ENCODE measurements at regions not wholly inside any gene's neighbourhood (a gene's known extent, or its start where the extent isn't known, plus 50 kb on each side); places are given as distances from the start of the nearest gene placed in this dataset.
"Not testable (repeated sequence)": the region's sequence is repeated elsewhere in the genome, so short reads cannot be mapped to it uniquely, and the experiment has no call there.

- ChIA-PET CTCF (no interaction called here), POLR2A (no interaction called here)
- H3K4me1 Mint-ChIP-seq: no peaks in the 10 kb centered on the region
- H3K4me3 Mint-ChIP-seq: no peak overlapping the region
- no peak for DNase-seq
- no peaks in the 10 kb centered on the region for H3K36me3 Mint-ChIP-seq (ENCODE audit: low read depth)
- no peaks in the 10 kb centered on the region for H3K9me3 Mint-ChIP-seq
- no peaks in the 10 kb centered on the region for H3K27me3 Mint-ChIP-seq
- no peak overlapping the region for H3K27ac Mint-ChIP-seq
Measured at GRCh38 chr5:52255308-52255707, 532.4 kb upstream of the ITGA1 start.

- Mint-ChIP-seq H3K9me3 (no peaks in the 10 kb centered on the region), H3K4me3 (no peak overlapping the region), H3K27me3 (no peaks in the 10 kb centered on the region), H3K27ac (no peak overlapping the region), H3K4me1 (no peaks in the 10 kb centered on the region), H3K36me3 (ENCODE audit: low read depth) (no peaks in the 10 kb centered on the region)
- POLR2A ChIA-PET: no interaction called here
- DNase-seq: no peak
- CTCF ChIA-PET: no interaction called here
Measured at GRCh38 chr5:52262844-52263243, 524.9 kb upstream of the ITGA1 start.

- DNase-seq: no peak
- H3K36me3 Mint-ChIP-seq (ENCODE audit: low read depth): no peaks in the 10 kb centered on the region
- no peaks in the 10 kb centered on the region for H3K27me3 Mint-ChIP-seq
- H3K9me3 Mint-ChIP-seq: no peaks in the 10 kb centered on the region
- H3K4me1 Mint-ChIP-seq: no peaks in the 10 kb centered on the region
- no peak overlapping the region for H3K4me3 Mint-ChIP-seq
- no peak overlapping the region for H3K27ac Mint-ChIP-seq
- CTCF ChIA-PET: no interaction called here
- POLR2A ChIA-PET: no interaction called here
Measured at GRCh38 chr5:52269401-52269800, 518.3 kb upstream of the ITGA1 start.

GRCh38 chr5:52269859-52270258 lies 517.9 kb upstream of the ITGA1 start:
- Mint-ChIP-seq H3K27ac (no peak overlapping the region), H3K4me3 (no peak overlapping the region), H3K9me3 (no peaks in the 10 kb centered on the region), H3K36me3 (ENCODE audit: low read depth) (no peaks in the 10 kb centered on the region), H3K4me1 (no peaks in the 10 kb centered on the region), H3K27me3 (no peaks in the 10 kb centered on the region)
- no peak for DNase-seq
- ChIA-PET CTCF (no interaction called here), POLR2A (no interaction called here)

- POLR2A ChIA-PET: no interaction called here
- no peaks in the 10 kb centered on the region for H3K36me3 Mint-ChIP-seq (ENCODE audit: low read depth)
- H3K4me1 Mint-ChIP-seq: no peaks in the 10 kb centered on the region
- H3K27me3 Mint-ChIP-seq: no peaks in the 10 kb centered on the region
- no peak overlapping the region for H3K27ac Mint-ChIP-seq
- H3K9me3 Mint-ChIP-seq: peaks cover 3% of the 10 kb centered on the region
- no peak for DNase-seq
- no peak overlapping the region for H3K4me3 Mint-ChIP-seq
- CTCF ChIA-PET: no interaction called here
Measured at GRCh38 chr5:52275639-52276038, 512.1 kb upstream of the ITGA1 start.

GRCh38 chr5:52277101-52277500 lies 510.6 kb upstream of the ITGA1 start:
- no peaks in the 10 kb centered on the region for H3K36me3 Mint-ChIP-seq (ENCODE audit: low read depth)
- DNase-seq: no peak
- ChIA-PET POLR2A (no interaction called here), CTCF (no interaction called here)
- H3K4me3 Mint-ChIP-seq: no peak overlapping the region
- no peaks in the 10 kb centered on the region for H3K4me1 Mint-ChIP-seq
- H3K9me3 Mint-ChIP-seq: peaks cover 3% of the 10 kb centered on the region
- no peak overlapping the region for H3K27ac Mint-ChIP-seq
- H3K27me3 Mint-ChIP-seq: no peaks in the 10 kb centered on the region

GRCh38 chr5:52282647-52283046 lies 505.1 kb upstream of the ITGA1 start:
- H3K4me1 Mint-ChIP-seq: no peaks in the 10 kb centered on the region
- peaks cover 3% of the 10 kb centered on the region for H3K9me3 Mint-ChIP-seq
- no peak for DNase-seq
- H3K36me3 Mint-ChIP-seq (ENCODE audit: low read depth): no peaks in the 10 kb centered on the region
- ChIA-PET POLR2A (no interaction called here), CTCF (no interaction called here)
- no peaks in the 10 kb centered on the region for H3K27me3 Mint-ChIP-seq
- H3K4me3 Mint-ChIP-seq: no peak overlapping the region
- no peak overlapping the region for H3K27ac Mint-ChIP-seq

GRCh38 chr5:52283221-52283620 lies 504.5 kb upstream of the ITGA1 start:
- no peaks in the 10 kb centered on the region for H3K4me1 Mint-ChIP-seq
- H3K27ac Mint-ChIP-seq: no peak overlapping the region
- no peak for DNase-seq
- no peaks in the 10 kb centered on the region for H3K36me3 Mint-ChIP-seq (ENCODE audit: low read depth)
- CTCF ChIA-PET: no interaction called here
- H3K27me3 Mint-ChIP-seq: no peaks in the 10 kb centered on the region
- no peak overlapping the region for H3K4me3 Mint-ChIP-seq
- peaks cover 3% of the 10 kb centered on the region for H3K9me3 Mint-ChIP-seq
- POLR2A ChIA-PET: no interaction called here

- no peak overlapping the region for H3K4me3 Mint-ChIP-seq
- no peak for DNase-seq
- CTCF ChIA-PET: no interaction called here
- no peaks in the 10 kb centered on the region for H3K27me3 Mint-ChIP-seq
- H3K4me1 Mint-ChIP-seq: no peaks in the 10 kb centered on the region
- no peak overlapping the region for H3K27ac Mint-ChIP-seq
- POLR2A ChIA-PET: no interaction called here
- H3K9me3 Mint-ChIP-seq: peaks cover 18% of the 10 kb centered on the region
- H3K36me3 Mint-ChIP-seq (ENCODE audit: low read depth): no peaks in the 10 kb centered on the region
Measured at GRCh38 chr5:52300703-52301372, 486.9 kb upstream of the ITGA1 start.

- H3K4me3 Mint-ChIP-seq; DNase-seq; H3K27ac Mint-ChIP-seq; H3K36me3 Mint-ChIP-seq (ENCODE audit: low read depth); POLR2A ChIA-PET; H3K4me1 Mint-ChIP-seq; H3K27me3 Mint-ChIP-seq: not testable (repeated sequence)
- peaks cover 28% of the 10 kb centered on the region for H3K9me3 Mint-ChIP-seq
- CTCF ChIA-PET: interaction anchor here (0.6 kb wide), 1 partner anchor 597 kb away, joined by 3 read pairs; no protein-coding TSS in a partner anchor
Measured at GRCh38 chr5:52304816-52305215, 482.9 kb upstream of the ITGA1 start.

- Mint-ChIP-seq H3K27ac (no peak overlapping the region), H3K4me3 (no peak overlapping the region), H3K4me1 (no peaks in the 10 kb centered on the region), H3K9me3 (no peaks in the 10 kb centered on the region), H3K36me3 (ENCODE audit: low read depth) (no peaks in the 10 kb centered on the region), H3K27me3 (no peaks in the 10 kb centered on the region)
- CTCF ChIA-PET: no interaction called here
- POLR2A ChIA-PET: no interaction called here
- no peak for DNase-seq
Measured at GRCh38 chr5:52328220-52328806, 459.4 kb upstream of the ITGA1 start.

- H3K9me3 Mint-ChIP-seq: no peaks in the 10 kb centered on the region
- POLR2A ChIA-PET: no interaction called here
- H3K4me1 Mint-ChIP-seq: no peaks in the 10 kb centered on the region
- H3K4me3 Mint-ChIP-seq: no peak overlapping the region
- CTCF ChIA-PET: no interaction called here
- no peak overlapping the region for H3K27ac Mint-ChIP-seq
- no peaks in the 10 kb centered on the region for H3K27me3 Mint-ChIP-seq
- no peak for DNase-seq
- H3K36me3 Mint-ChIP-seq (ENCODE audit: low read depth): no peaks in the 10 kb centered on the region
Measured at GRCh38 chr5:52331725-52332124, 456.0 kb upstream of the ITGA1 start.

GRCh38 chr5:52334367-52334766 lies 453.3 kb upstream of the ITGA1 start:
- POLR2A ChIA-PET: no interaction called here
- no peak overlapping the region for H3K27ac Mint-ChIP-seq
- H3K27me3 Mint-ChIP-seq: no peaks in the 10 kb centered on the region
- H3K4me3 Mint-ChIP-seq: no peak overlapping the region
- no peaks in the 10 kb centered on the region for H3K9me3 Mint-ChIP-seq
- CTCF ChIA-PET: no interaction called here
- DNase-seq: no peak
- no peaks in the 10 kb centered on the region for H3K4me1 Mint-ChIP-seq
- no peaks in the 10 kb centered on the region for H3K36me3 Mint-ChIP-seq (ENCODE audit: low read depth)

GRCh38 chr5:52339285-52339684 lies 448.4 kb upstream of the ITGA1 start:
- CTCF ChIA-PET: interaction anchor here (0.8 kb wide), 1 partner anchor 10 kb away, joined by 3 read pairs; no protein-coding TSS in a partner anchor
- Mint-ChIP-seq H3K4me3 (no peak overlapping the region), H3K4me1 (no peaks in the 10 kb centered on the region), H3K36me3 (ENCODE audit: low read depth) (no peaks in the 10 kb centered on the region), H3K27me3 (no peaks in the 10 kb centered on the region), H3K27ac (no peak overlapping the region), H3K9me3 (no peaks in the 10 kb centered on the region)
- POLR2A ChIA-PET: no interaction called here
- no peak for DNase-seq
